ENCODE measurements at regions not wholly inside any gene's neighbourhood (a gene's known extent, or its start where the extent isn't known, plus 50 kb on each side); places are given as distances from the start of the nearest gene placed in this dataset.

DNA sequence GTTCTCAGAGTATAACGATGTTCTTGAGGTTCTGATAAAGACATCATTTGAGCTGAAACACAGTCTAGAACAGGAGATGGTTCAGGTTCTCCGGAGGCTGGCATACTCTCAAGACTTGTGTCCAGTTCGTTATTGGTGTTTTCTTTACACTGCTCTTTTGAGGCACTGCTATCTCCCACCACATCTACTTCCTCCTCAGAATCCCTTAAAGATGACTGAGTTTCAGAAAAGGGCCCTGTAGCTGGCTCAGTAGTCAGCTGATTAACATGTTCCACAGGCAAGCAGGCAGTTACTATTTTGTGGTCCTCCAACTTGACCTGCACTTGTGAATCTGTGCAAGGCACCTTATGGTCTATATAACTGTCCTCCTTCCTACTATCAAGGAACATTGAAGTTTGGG, 50.2 kb downstream of the ZZZ3 start:
- intact Hi-C loops (cut with DNase I, micrococcal nuclease), result no loop called here
- ATAC-seq (no peak), DNase-seq (no peak)

DNA sequence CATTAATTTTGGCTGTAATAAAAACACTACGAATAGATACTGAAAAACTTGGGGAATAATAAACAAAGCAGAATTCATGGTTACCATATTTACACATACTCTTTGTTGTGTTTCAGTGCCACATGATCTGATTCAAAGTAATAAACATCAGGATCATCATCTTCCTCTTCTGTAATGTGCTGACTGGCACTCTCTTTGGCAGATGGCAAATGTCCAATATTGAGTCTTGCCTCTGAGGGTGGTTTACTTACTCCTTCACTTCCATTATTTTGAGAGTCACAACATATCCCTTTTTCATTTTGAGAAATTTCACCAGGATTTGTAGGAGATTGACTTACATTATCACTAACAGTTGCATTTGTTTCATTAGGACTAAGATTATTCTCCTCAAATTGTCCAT, 50.7 kb downstream of the ZZZ3 start:
- intact Hi-C loops (cut with DNase I, micrococcal nuclease), result no loop called here
- DNase-seq, result no peak
- no peak for ATAC-seq

DNA sequence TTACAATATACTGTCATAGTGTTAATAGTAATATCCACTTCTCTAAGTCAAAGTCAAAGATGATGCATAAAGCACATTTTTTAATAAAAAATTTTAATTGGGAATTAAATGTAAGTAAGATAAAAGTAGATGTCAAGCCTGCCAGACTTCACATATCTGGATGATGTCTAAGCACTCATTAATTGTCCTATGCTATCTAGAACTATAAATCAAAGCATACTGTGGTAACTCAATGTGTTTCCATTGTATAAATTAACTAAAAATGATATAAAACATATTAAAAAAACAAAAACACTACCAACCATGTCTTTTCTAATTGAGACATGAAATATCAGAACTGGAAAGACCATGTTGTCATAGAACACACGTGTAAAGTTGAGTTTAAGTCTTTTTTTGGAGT, 51.2 kb downstream of the ZZZ3 start:
- ATAC-seq (no peak), DNase-seq (no peak)
- intact Hi-C loops (cut with DNase I, micrococcal nuclease), result no loop called here

DNA sequence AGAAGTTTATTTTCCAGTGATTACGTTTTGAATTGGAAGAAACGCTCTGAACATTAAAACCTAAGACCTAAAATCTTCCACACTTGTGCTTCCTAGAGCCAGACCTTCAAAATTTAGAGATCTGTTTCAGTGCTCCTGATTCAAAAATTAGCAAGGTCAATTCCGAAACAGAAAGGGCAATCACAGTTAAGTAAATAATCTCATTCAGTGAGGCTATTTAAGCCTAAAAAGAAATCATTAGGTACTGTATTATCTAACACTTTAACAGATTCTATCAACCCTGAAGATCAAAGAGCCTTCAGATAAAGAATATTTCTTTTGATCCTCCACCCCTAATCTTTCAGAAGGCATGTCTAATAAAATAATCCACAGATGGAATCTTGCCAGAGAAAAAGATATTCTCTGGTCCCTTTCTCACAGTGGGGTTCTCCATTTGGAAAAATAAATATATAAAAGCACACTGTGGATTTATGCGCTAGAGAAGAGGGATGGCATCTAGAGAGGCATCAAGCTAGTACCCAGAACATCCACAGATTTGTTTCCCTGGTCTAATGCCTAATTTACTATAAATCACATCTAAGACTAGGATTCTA, 54.4 kb downstream of the ZZZ3 start:
- DNase-seq (no peak), ATAC-seq (no peak)
- intact Hi-C loops (cut with DNase I, micrococcal nuclease), result no loop called here

DNA sequence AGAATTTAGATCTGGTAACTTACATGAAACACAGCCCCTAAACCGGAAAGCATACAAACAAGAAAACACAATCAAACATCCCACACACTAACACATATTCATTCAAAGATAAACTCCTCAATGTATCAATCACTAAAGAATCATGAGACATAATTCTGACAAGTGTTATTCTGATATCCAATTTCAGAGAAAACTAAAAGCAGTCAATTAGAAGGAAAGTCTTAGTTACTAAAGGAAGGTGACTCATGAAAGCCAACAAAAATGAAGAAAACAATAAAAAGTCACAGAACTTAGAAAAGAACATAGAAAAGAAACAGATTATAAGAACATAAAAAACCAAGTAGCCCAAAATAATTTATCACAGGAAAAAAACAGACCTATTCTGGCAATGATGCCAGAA, 57.2 kb downstream of the ZZZ3 start:
- DNase-seq, result no peak
- ATAC-seq, result no peak
- intact Hi-C loops (cut with DNase I, micrococcal nuclease), result no loop called here

DNA sequence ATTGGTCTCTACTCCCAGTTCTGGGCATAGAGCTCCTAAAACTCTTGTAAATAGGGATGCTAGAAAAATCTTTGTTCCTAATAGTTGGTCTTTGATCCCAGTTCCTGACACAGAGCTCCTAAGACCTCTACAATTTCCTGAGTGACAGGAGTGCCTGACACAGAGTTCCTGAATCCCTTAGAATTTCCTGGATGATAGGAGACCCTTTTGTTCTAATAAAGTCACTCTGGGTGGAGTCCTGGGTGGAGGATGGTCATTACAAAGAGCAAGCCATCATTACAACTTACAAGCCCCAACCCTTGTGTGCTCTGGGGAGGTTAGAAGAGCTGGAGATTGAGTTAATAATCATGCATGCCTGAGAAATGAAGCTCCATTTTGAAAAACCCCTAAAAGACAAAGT, 58.4 kb downstream of the ZZZ3 start:
- ATAC-seq (no peak), DNase-seq (no peak)
- intact Hi-C loops (cut with DNase I, micrococcal nuclease), result no loop called here

DNA sequence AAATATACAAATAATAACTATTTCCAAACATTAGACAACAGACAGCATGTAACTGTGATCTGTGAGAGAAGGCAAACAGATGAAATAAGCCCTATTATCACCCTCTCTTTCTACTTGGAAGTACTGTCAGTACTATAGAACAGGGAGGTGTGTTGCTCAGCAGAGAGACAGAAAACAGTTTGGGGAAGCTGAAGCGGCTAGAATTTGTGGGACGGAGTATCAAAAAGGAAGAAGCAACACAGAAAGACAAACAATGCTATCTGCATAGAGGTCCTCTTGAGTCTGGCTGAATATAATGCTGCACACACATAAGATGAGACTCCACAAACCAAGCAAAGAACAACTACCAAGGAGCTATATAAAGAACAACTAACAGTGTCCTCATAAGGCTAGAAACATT, 59.4 kb downstream of the ZZZ3 start:
- intact Hi-C loops (cut with DNase I, micrococcal nuclease), result no loop called here
- DNase-seq (no peak), ATAC-seq (no peak)

DNA sequence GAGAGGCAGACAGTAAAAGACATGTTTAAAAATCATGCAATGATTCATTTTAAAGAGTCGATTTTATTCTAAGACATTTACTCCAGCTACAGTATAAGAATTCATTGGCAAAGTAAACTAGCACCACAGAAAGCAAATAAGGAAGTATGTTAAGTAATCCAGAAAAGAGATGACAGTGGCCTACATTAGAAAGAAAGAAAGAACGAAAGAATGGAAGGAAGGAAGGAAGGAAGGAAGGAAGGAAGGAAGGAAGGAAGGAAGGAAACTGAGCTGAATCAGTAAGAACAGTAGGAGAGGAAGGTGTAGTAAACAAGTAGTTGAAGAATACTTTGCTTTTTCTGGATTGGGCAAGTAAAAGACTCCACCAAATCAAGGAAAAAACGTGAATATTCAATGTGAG, 62.2 kb downstream of the ZZZ3 start:
- intact Hi-C loops (cut with DNase I, micrococcal nuclease), result no loop called here
- ATAC-seq, result peak; percentile 68

DNA sequence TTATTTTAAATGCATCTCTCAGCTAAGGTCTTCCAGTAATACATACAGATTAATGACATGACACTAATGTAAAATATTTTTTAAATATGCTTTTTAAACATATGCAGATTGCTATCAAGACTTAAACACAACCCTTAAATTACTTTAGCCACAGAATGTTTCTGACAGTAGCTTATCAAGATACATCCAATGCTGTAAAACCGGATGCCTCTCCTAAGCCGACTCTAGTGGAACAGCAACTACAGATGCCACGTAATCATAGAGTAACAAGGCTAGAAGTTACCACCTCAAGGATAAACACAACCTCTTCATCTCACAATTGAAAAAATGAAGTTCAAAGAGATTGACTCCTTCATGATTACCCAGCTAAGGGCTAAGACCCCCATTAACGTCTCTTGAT, 68.4 kb downstream of the ZZZ3 start:
- DNase-seq, result no peak
- intact Hi-C loops (cut with DNase I, micrococcal nuclease), result no loop called here
- no peak for ATAC-seq

More for the DNA sequence above, 62.2 kb downstream of the ZZZ3 start:
- no peak for DNase-seq

Data from left colon (tissue), 2 donors.